H9 (cell line): ENCODE measurements at regions not wholly inside any gene's neighbourhood (a gene's known extent, or its start where the extent isn't known, plus 50 kb on each side); places are given as distances from the start of the nearest gene placed in this dataset.

ENCODE experiments used
- DNase-seq: peaks from one replicate; pipeline ENCODE4 v3.0.0-alpha.2; 2017
- H2AFZ ChIP-seq: one replicate; pipeline ENCODE4 v1.6.1; 2013; ENCODE audit warnings: mild to moderate bottlenecking, low read length, control low read depth, moderate library complexity
- H2AK5ac ChIP-seq: 2 replicates; pipeline ENCODE4 v1.6.1; 2013; ENCODE audit warnings: low read length, control low read depth, mixed read lengths; ENCODE audit not compliant: insufficient read length
- H2BK120ac ChIP-seq: one replicate; pipeline ENCODE4 v1.6.1; 2013; ENCODE audit warnings: low read depth, mild to moderate bottlenecking, low read length, control low read depth, inconsistent platforms; ENCODE audit not compliant: poor library complexity, severe bottlenecking
- H2BK12ac ChIP-seq: 2 replicates; pipeline ENCODE4 v1.6.1; 2013; ENCODE audit warnings: low read length, control low read depth, mixed read lengths, low read depth; ENCODE audit not compliant: insufficient read length
- H2BK15ac ChIP-seq: 2 replicates; pipeline ENCODE4 v1.6.1; 2013; ENCODE audit warnings: low read depth, low read length, control low read depth
- H2BK20ac ChIP-seq: one replicate; pipeline ENCODE4 v1.6.1; 2013; ENCODE audit warnings: low read depth, mild to moderate bottlenecking, low read length, control low read depth, inconsistent platforms; ENCODE audit not compliant: poor library complexity, severe bottlenecking
- H2BK5ac ChIP-seq: 2 replicates; pipeline ENCODE4 v1.6.1; 2013; ENCODE audit warnings: low read length, control low read depth, mixed read lengths; ENCODE audit not compliant: insufficient read length
- H3K14ac ChIP-seq: 2 replicates; pipeline ENCODE4 v1.6.1; 2013; ENCODE audit warnings: low read length, control low read depth; ENCODE audit not compliant: insufficient read depth
- H3K18ac ChIP-seq: 2 replicates; pipeline ENCODE4 v1.6.1; 2013; ENCODE audit warnings: low read depth, mild to moderate bottlenecking, mixed read lengths, low read length, control low read depth; ENCODE audit not compliant: insufficient read length
- H3K23ac ChIP-seq: 2 replicates; pipeline ENCODE4 v1.6.1; 2013; ENCODE audit warnings: low read length, control low read depth, mixed read lengths, low read depth; ENCODE audit not compliant: insufficient read length
- H3K23me2 ChIP-seq: 2 replicates; pipeline ENCODE4 v1.6.1; 2013; ENCODE audit warnings: low read depth, mild to moderate bottlenecking, mixed read lengths, low read length, control low read depth; ENCODE audit not compliant: insufficient read length, poor library complexity, severe bottlenecking
- H3K27ac ChIP-seq: 2 replicates; pipeline ENCODE4 v1.5.1; 2013; ENCODE audit warnings: low read length, control low read depth, mixed read lengths, low read depth; ENCODE audit not compliant: insufficient read length
- H3K27me3 ChIP-seq: 2 replicates; pipeline ENCODE4 v1.6.1; 2013; ENCODE audit warnings: low read length, control low read depth, inconsistent platforms; ENCODE audit not compliant: insufficient read depth
- H3K4ac ChIP-seq: 2 replicates; pipeline ENCODE4 v1.6.1; 2013; ENCODE audit warnings: low read depth, mild to moderate bottlenecking, control low read depth, inconsistent platforms, low read length, moderate library complexity
- H3K4me1 ChIP-seq: 2 replicates; pipeline ENCODE4 v1.6.1; 2013; ENCODE audit warnings: low read length, control low read depth, inconsistent platforms; ENCODE audit not compliant: insufficient read depth
- H3K4me2 ChIP-seq: 2 replicates; pipeline ENCODE4 v1.6.1; 2013; ENCODE audit warnings: low read length, control low read depth, mixed read lengths; ENCODE audit not compliant: insufficient read length, insufficient read depth
- H3K56ac ChIP-seq: 2 replicates; pipeline ENCODE4 v1.6.1; 2013; ENCODE audit warnings: low read depth, mild to moderate bottlenecking, mixed read lengths, low read length, control low read depth; ENCODE audit not compliant: insufficient read length
- H3K79me1 ChIP-seq: 2 replicates; pipeline ENCODE4 v1.6.1; 2013; ENCODE audit warnings: low read depth, mild to moderate bottlenecking, moderate library complexity, low read length, control low read depth, inconsistent platforms; ENCODE audit not compliant: insufficient read depth, poor library complexity, severe bottlenecking
- H3K79me2 ChIP-seq: 2 replicates; pipeline ENCODE4 v1.6.1; 2013; ENCODE audit warnings: low read length, control low read depth, inconsistent platforms; ENCODE audit not compliant: insufficient read depth
- H3K9ac ChIP-seq: 2 replicates; pipeline ENCODE4 v1.6.1; 2013; ENCODE audit warnings: low read length, control low read depth, mixed read lengths; ENCODE audit not compliant: insufficient read length; ENCODE audit errors: extremely low read depth
- H3K9me3 ChIP-seq: one replicate; pipeline ENCODE4 v1.6.1; 2013; ENCODE audit warnings: low read depth, low read length, inconsistent platforms; ENCODE audit not compliant: control insufficient read depth
- H3T11ph ChIP-seq: one replicate; pipeline ENCODE4 v1.6.1; 2013; ENCODE audit warnings: mild to moderate bottlenecking, low read length, control low read depth, inconsistent platforms
- H4K20me1 ChIP-seq: one replicate; pipeline ENCODE4 v1.6.1; 2013; ENCODE audit not compliant: control insufficient read depth, insufficient read length, insufficient read depth
- H4K5ac ChIP-seq: 2 replicates; pipeline ENCODE4 v1.6.1; 2013; ENCODE audit warnings: low read depth, mild to moderate bottlenecking, mixed read lengths, low read length, control low read depth; ENCODE audit not compliant: insufficient read length
- H4K8ac ChIP-seq: replicated peaks from 2 replicates; pipeline ENCODE4 v1.6.1; 2013; ENCODE audit warnings: low read length, control low read depth, mixed read lengths, low read depth; ENCODE audit not compliant: insufficient read length
- H4K91ac ChIP-seq: 2 replicates; pipeline ENCODE4 v1.6.1; 2013; ENCODE audit warnings: low read depth, mild to moderate bottlenecking, moderate library complexity, mixed read lengths, low read length, control low read depth; ENCODE audit not compliant: insufficient read length
- H3K27ac Mint-ChIP-seq, 3 experiments: 2 replicates in 2 of 3; 3 replicates in 1 of 3; pipeline ENCODE4 v1.8.0; 2020 to 2021; ENCODE audit warnings: mixed read lengths in 3 of 3, mild to moderate bottlenecking in 1 of 3, moderate library complexity in 1 of 3
- H3K27me3 Mint-ChIP-seq: 2 replicates; pipeline ENCODE4 v1.8.0; 2021; ENCODE audit warnings: low read depth, mild to moderate bottlenecking, moderate library complexity, mixed read lengths
- H3K36me3 Mint-ChIP-seq, 3 experiments: 2 replicates in 2 of 3; 3 replicates in 1 of 3; pipeline ENCODE4 v1.8.0; 2020 to 2021; ENCODE audit warnings: low read depth in 3 of 3, mixed read lengths in 3 of 3; ENCODE audit not compliant: insufficient read depth in 1 of 3
- H3K4me1 Mint-ChIP-seq, 2 experiments: 2 replicates each; pipeline ENCODE4 v1.8.0; 2020; ENCODE audit warnings: mixed read lengths in 2 of 2
- H3K4me3 Mint-ChIP-seq, 2 experiments: 2 replicates in 1 of 2; 3 replicates in 1 of 2; pipeline ENCODE4 v1.8.0; 2020 to 2021; ENCODE audit warnings: mild to moderate bottlenecking in 2 of 2, mixed read lengths in 2 of 2, moderate library complexity in 1 of 2
- H3K9me3 Mint-ChIP-seq, 2 experiments: 2 replicates in 1 of 2; 3 replicates in 1 of 2; pipeline ENCODE4 v1.8.0; 2020; ENCODE audit warnings: mild to moderate bottlenecking in 2 of 2, mixed read lengths in 2 of 2, moderate library complexity in 1 of 2
- WGBS: extraction: QIAGEN DNeasy Blood & Tissue Kit; methylation state at CpG from one replicate; pipeline ENCODE4 v1.1.7; 2013; ENCODE audit warnings: missing lambda C conversion rate, low lambda C conversion rate, mixed read lengths; ENCODE audit not compliant: insufficient read length; ENCODE audit errors: extremely low coverage; 5-methylcytosine and 5-hydroxymethylcytosine counted together
- TF ChIP-seq, protein P1 (sequence below): fragments of 200-600 bp; sonication (generic); conservative IDR thresholded peaks from 3 replicates; pipeline ENCODE4 v1.8.0; 2021; ENCODE audit warnings: antibody characterized with exemption, mild to moderate bottlenecking

DNA sequence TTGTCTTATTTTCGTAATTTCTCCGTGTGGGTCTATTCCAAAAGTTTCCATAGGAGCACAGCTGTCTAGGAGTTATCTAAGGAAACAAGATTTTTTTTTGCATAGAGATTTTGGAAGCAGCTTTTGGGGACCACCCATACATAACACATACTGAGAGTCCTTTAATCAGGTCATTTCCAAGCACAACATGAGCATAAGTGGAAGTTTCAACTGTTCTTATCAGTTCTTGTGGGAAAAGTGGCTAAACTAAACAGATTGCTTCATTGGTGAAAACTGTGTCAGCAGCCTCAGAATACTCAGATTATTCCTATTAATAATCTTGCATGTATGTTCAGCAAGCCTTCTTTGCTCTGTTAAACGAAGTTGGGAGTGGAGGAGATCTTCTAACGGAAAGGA, 153.6 kb upstream of the TYRP1 start:
- Histone ChIP-seq H3K27ac (no peak overlapping the region), H3K4me1 (no peaks in the 10 kb centered on the region), H3K4ac (no peak overlapping the region), H3K9ac (no peak overlapping the region), H3T11ph (no peak overlapping the region), H3K79me2 (no peaks in the 10 kb centered on the region), H3K9me3 (no peaks in the 10 kb centered on the region), H3K18ac (no peak overlapping the region), H3K4me2 (no peak overlapping the region), H2AK5ac (no peak overlapping the region), H4K5ac (no peak overlapping the region), H3K27me3 (no peaks in the 10 kb centered on the region), H2AFZ (no peak overlapping the region), H2BK20ac (no peak overlapping the region), H2BK12ac (no peak overlapping the region), H4K20me1 (no peaks in the 10 kb centered on the region), H3K23ac (no peak overlapping the region), H2BK15ac (no peak overlapping the region), H3K56ac (no peak overlapping the region), H4K8ac (no peak overlapping the region), H2BK5ac (no peak overlapping the region), H3K79me1 (no peaks in the 10 kb centered on the region), H4K91ac (no peak overlapping the region), H2BK120ac (no peak overlapping the region), H3K14ac (no peak overlapping the region), H3K23me2 (no peaks in the 10 kb centered on the region)
- Mint-ChIP-seq H3K4me1 (no peaks in the 10 kb centered on the region), H3K27ac (no peak overlapping the region), H3K9me3 (peaks cover 0 to 4% of the 10 kb centered on the region in 2 experiments; a peak in 2 of 5 replicates), H3K36me3 (no peaks in the 10 kb centered on the region; a peak in 1 of 7 replicates), H3K4me3 (no peak overlapping the region), H3K27me3 (no peaks in the 10 kb centered on the region)
- TF ChIP-seq, protein P1, sequence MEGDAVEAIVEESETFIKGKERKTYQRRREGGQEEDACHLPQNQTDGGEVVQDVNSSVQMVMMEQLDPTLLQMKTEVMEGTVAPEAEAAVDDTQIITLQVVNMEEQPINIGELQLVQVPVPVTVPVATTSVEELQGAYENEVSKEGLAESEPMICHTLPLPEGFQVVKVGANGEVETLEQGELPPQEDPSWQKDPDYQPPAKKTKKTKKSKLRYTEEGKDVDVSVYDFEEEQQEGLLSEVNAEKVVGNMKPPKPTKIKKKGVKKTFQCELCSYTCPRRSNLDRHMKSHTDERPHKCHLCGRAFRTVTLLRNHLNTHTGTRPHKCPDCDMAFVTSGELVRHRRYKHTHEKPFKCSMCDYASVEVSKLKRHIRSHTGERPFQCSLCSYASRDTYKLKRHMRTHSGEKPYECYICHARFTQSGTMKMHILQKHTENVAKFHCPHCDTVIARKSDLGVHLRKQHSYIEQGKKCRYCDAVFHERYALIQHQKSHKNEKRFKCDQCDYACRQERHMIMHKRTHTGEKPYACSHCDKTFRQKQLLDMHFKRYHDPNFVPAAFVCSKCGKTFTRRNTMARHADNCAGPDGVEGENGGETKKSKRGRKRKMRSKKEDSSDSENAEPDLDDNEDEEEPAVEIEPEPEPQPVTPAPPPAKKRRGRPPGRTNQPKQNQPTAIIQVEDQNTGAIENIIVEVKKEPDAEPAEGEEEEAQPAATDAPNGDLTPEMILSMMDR = no peak
- WGBS = no CpG with 5 or more reads among the region's 4 CpGs
- DNase-seq = no peak
